ENCODE measurements at regions not wholly inside any gene's neighbourhood (a gene's known extent, or its start where the extent isn't known, plus 50 kb on each side); places are given as distances from the start of the nearest gene placed in this dataset.

GRCh38 chr12:66848967-66849366, 170.1 kb upstream of the GRIP1 start:
- DNase-seq (ENCODE audit: low read depth in 2 of 2), result peak in 1 of 2 donors; percentile 2

GRCh38 chr12:66851134-66851533, 172.3 kb upstream of the GRIP1 start:
- DNase-seq (ENCODE audit: low read depth in 2 of 2), result no peak

- DNase-seq (ENCODE audit: low read depth in 2 of 2), result no peak
Observed at GRCh38 chr12:66852091-66852490, 173.2 kb upstream of the GRIP1 start.

GRCh38 chr12:66852765-66853164, 173.9 kb upstream of the GRIP1 start:
- DNase-seq (ENCODE audit: low read depth in 2 of 2), result no peak

GRCh38 chr12:66859751-66860440, 181.0 kb upstream of the GRIP1 start:
- no peak for DNase-seq (ENCODE audit: low read depth in 2 of 2)

GRCh38 chr12:66860752-66861750, 182.2 kb upstream of the GRIP1 start:
- peak; percentile 65 to 81 for DNase-seq (ENCODE audit: low read depth in 2 of 2)

GRCh38 chr12:66862356-66862985, 183.6 kb upstream of the GRIP1 start:
- no peak for DNase-seq (ENCODE audit: low read depth in 2 of 2)

- no peak for DNase-seq (ENCODE audit: low read depth in 2 of 2)
Observed at GRCh38 chr12:66863276-66863675, 184.4 kb upstream of the GRIP1 start.

GRCh38 chr12:66877925-66878324, 199.0 kb upstream of the GRIP1 start:
- no peak for DNase-seq (ENCODE audit: low read depth in 2 of 2)

GRCh38 chr12:66879409-66879808, 200.5 kb upstream of the GRIP1 start:
- DNase-seq (ENCODE audit: low read depth in 2 of 2), result no peak

- no peak for DNase-seq (ENCODE audit: low read depth in 2 of 2)
Observed at GRCh38 chr12:66881386-66881785, 202.5 kb upstream of the GRIP1 start.

GRCh38 chr12:66884091-66884490, 205.2 kb upstream of the GRIP1 start:
- DNase-seq (ENCODE audit: low read depth in 2 of 2), result no peak

GRCh38 chr12:66885115-66885875, 206.4 kb upstream of the GRIP1 start:
- DNase-seq (ENCODE audit: low read depth in 2 of 2), result no peak

GRCh38 chr12:66896797-66897196, 217.9 kb upstream of the GRIP1 start:
- no peak for DNase-seq (ENCODE audit: low read depth in 2 of 2)

- DNase-seq (ENCODE audit: low read depth in 2 of 2), result no peak
Observed at GRCh38 chr12:66898700-66899469, 220.0 kb upstream of the GRIP1 start.

- DNase-seq (ENCODE audit: low read depth in 2 of 2), result no peak
Observed at GRCh38 chr12:66899588-66899987, 220.7 kb upstream of the GRIP1 start.

GRCh38 chr12:66900616-66901015, 221.7 kb upstream of the GRIP1 start:
- DNase-seq (ENCODE audit: low read depth in 2 of 2), result peak in 1 of 2 donors; percentile 6

GRCh38 chr12:66901138-66901932, 222.5 kb upstream of the GRIP1 start:
- DNase-seq (ENCODE audit: low read depth in 2 of 2), result no peak

GRCh38 chr12:66902020-66902419, 223.1 kb upstream of the GRIP1 start:
- DNase-seq (ENCODE audit: low read depth in 2 of 2), result no peak

All from lung microvascular endothelial cell (primary cell).